ENCODE measurements at regions not wholly inside any gene's neighbourhood (a gene's known extent, or its start where the extent isn't known, plus 50 kb on each side); places are given as distances from the start of the nearest gene placed in this dataset.
"Not testable (repeated sequence)": the region's sequence is repeated elsewhere in the genome, so short reads cannot be mapped to it uniquely, and the experiment has no call there.

- no peak for DNase-seq
Observed at GRCh38 chr20:54324652-54325285, 116.9 kb downstream of the PFDN4 start.

GRCh38 chr20:54335299-54335698 is 127.4 kb downstream of the PFDN4 start:
- no peak for DNase-seq

- no peak for DNase-seq
Observed at GRCh38 chr20:54337144-54337543, 129.3 kb downstream of the PFDN4 start.

GRCh38 chr20:54339093-54339492 is 131.2 kb downstream of the PFDN4 start:
- DNase-seq = no peak

- no peak for DNase-seq
Observed at GRCh38 chr20:54340206-54340605, 132.3 kb downstream of the PFDN4 start.

GRCh38 chr20:54340667-54341081 is 132.8 kb downstream of the PFDN4 start:
- DNase-seq = no peak

- DNase-seq = no peak
Observed at GRCh38 chr20:54342258-54342920, 133.0 kb upstream of the DOK5 start.

GRCh38 chr20:54343099-54343498 is 132.3 kb upstream of the DOK5 start:
- no peak for DNase-seq

- DNase-seq = no peak
Observed at GRCh38 chr20:54343634-54344033, 131.8 kb upstream of the DOK5 start.

- DNase-seq = no peak
Observed at GRCh38 chr20:54344832-54345231, 130.6 kb upstream of the DOK5 start.

GRCh38 chr20:54345301-54345724 is 130.1 kb upstream of the DOK5 start:
- DNase-seq = no peak

- DNase-seq = no peak
Observed at GRCh38 chr20:54345821-54346220, 129.6 kb upstream of the DOK5 start.

- no peak for DNase-seq
Observed at GRCh38 chr20:54346276-54346675, 129.1 kb upstream of the DOK5 start.

GRCh38 chr20:54347166-54347833 is 128.1 kb upstream of the DOK5 start:
- DNase-seq = no peak

- DNase-seq = no peak
Observed at GRCh38 chr20:54350415-54350814, 125.0 kb upstream of the DOK5 start.

- no peak for DNase-seq
Observed at GRCh38 chr20:54351371-54352136, 123.8 kb upstream of the DOK5 start.

- DNase-seq = not testable (repeated sequence)
Observed at GRCh38 chr20:54352541-54352940, 122.9 kb upstream of the DOK5 start.

- no peak for DNase-seq
Observed at GRCh38 chr20:54353292-54353691, 122.1 kb upstream of the DOK5 start.

- no peak for DNase-seq
Observed at GRCh38 chr20:54355631-54356280, 119.6 kb upstream of the DOK5 start.

GRCh38 chr20:54356801-54357200 is 118.6 kb upstream of the DOK5 start:
- DNase-seq = no peak

- DNase-seq = no peak
Observed at GRCh38 chr20:54361475-54361874, 113.9 kb upstream of the DOK5 start.

GRCh38 chr20:54362283-54362682 is 113.1 kb upstream of the DOK5 start:
- no peak for DNase-seq

GRCh38 chr20:54364365-54364764 is 111.0 kb upstream of the DOK5 start:
- DNase-seq = no peak
